Neural cell (in vitro differentiated cells): ENCODE measurements at regions not wholly inside any gene's neighbourhood (a gene's known extent, or its start where the extent isn't known, plus 50 kb on each side); places are given as distances from the start of the nearest gene placed in this dataset.

Source experiments
- CTCF ChIP-seq: fragments of 450-650 bp; IDR thresholded peaks from 2 replicates; pipeline ENCODE4 v1.5.1; 2014; ENCODE audit warnings: antibody characterized with exemption, mild to moderate bottlenecking, moderate library complexity; ENCODE audit not compliant: poor library complexity, severe bottlenecking
- EP300 ChIP-seq: fragments of 450-650 bp; conservative IDR thresholded peaks from 2 replicates; pipeline ENCODE4 v1.6.1; 2014; ENCODE audit warnings: antibody characterized with exemption, mild to moderate bottlenecking, moderate library complexity; ENCODE audit not compliant: poor library complexity, severe bottlenecking
- EZH2 ChIP-seq: fragments of 200-600, 300-800 bp; shearing (Covaris generic), sonication (generic); IDR thresholded peaks from 2 replicates; pipeline ENCODE4 v1.6.1; 2014; ENCODE audit warnings: antibody characterized with exemption, low read length, borderline replicate concordance, mild to moderate bottlenecking; ENCODE audit not compliant: insufficient read depth, poor library complexity, severe bottlenecking
- POLR2AphosphoS5 ChIP-seq: IDR thresholded peaks from 2 replicates; pipeline ENCODE4 v1.6.1; 2012
- RAD21 ChIP-seq: fragments of 450-650 bp; conservative IDR thresholded peaks from 2 replicates; pipeline ENCODE4 v1.6.1; 2014; ENCODE audit warnings: antibody characterized with exemption, mild to moderate bottlenecking, moderate library complexity
- REST ChIP-seq: IDR thresholded peaks from 2 replicates; pipeline ENCODE4 v1.6.1; 2012; ENCODE audit warnings: borderline replicate concordance
- TAF1 ChIP-seq: IDR thresholded peaks from 2 replicates; pipeline ENCODE4 v1.6.1; 2012; ENCODE audit warnings: low read depth

- TF ChIP-seq CTCF (no peak), POLR2AphosphoS5 (no peak), EZH2 (no peak), RAD21 (no peak), REST (no peak), TAF1 (no peak), EP300 (no peak)
These were observed 259.9 kb upstream of the FMN2 start for GRCh38 chr1:239831577-239832355.
